ENCODE measurements at regions not wholly inside any gene's neighbourhood (a gene's known extent, or its start where the extent isn't known, plus 50 kb on each side); places are given as distances from the start of the nearest gene placed in this dataset.

DNA sequence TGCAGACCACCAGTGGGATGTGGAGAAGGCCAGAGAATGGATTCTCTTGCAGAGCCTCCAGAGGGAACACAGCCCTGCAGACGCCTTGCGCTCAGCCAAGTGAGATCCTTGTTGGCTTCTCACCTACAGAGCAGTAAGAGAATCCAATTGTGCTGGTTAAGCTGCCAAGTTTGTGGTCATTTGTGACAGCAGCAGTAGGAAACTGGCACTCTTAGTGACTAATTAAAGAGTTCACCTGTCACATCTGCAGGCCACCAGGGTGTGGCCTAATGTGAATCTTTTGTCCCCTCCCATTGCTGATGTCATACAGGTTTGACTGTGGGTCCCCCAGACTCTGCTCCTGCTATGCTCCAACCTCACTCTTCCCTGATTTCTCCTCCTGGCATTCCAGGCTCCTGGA, 235.9 kb downstream of the TFCP2L1 start:
- TF ChIP-seq, protein P1, sequence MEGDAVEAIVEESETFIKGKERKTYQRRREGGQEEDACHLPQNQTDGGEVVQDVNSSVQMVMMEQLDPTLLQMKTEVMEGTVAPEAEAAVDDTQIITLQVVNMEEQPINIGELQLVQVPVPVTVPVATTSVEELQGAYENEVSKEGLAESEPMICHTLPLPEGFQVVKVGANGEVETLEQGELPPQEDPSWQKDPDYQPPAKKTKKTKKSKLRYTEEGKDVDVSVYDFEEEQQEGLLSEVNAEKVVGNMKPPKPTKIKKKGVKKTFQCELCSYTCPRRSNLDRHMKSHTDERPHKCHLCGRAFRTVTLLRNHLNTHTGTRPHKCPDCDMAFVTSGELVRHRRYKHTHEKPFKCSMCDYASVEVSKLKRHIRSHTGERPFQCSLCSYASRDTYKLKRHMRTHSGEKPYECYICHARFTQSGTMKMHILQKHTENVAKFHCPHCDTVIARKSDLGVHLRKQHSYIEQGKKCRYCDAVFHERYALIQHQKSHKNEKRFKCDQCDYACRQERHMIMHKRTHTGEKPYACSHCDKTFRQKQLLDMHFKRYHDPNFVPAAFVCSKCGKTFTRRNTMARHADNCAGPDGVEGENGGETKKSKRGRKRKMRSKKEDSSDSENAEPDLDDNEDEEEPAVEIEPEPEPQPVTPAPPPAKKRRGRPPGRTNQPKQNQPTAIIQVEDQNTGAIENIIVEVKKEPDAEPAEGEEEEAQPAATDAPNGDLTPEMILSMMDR (conservative IDR thresholded peaks at IDR 0.05 in 1 of 2, IDR thresholded peaks at IDR 0.05 in 1 of 2; ENCODE audit: extremely low read depth in 1 of 2, insufficient read depth in 1 of 2, low read depth in 1 of 2, low read length in 2 of 2), result no peak
- no peak for TF ChIP-seq EZH2 (IDR thresholded peaks at IDR 0.05; ENCODE audit: borderline replicate concordance, low read length)

All from mammary epithelial cell (primary cell).